Dendritic cell treated with granulocyte-macrophage colony-stimulating factor and Interleukin-4, amounts not matched to agents 40 ng/mL and 50 ng/mL, for 4 days (primary cell): ENCODE measurements at regions not wholly inside any gene's neighbourhood (a gene's known extent, or its start where the extent isn't known, plus 50 kb on each side); places are given as distances from the start of the nearest gene placed in this dataset.

Experiments
- H3K27ac Mint-ChIP-seq: one replicate; pipeline ENCODE4 v1.8.0; 2022; ENCODE audit warnings: mild to moderate bottlenecking, mixed read lengths
- H3K27me3 Mint-ChIP-seq: one replicate; pipeline ENCODE4 v1.8.0; 2022; ENCODE audit warnings: mild to moderate bottlenecking, mixed read lengths
- H3K36me3 Mint-ChIP-seq: one replicate; pipeline ENCODE4 v1.8.0; 2022; ENCODE audit warnings: low read depth, mixed read lengths
- H3K4me1 Mint-ChIP-seq: one replicate; pipeline ENCODE4 v1.8.0; 2022; ENCODE audit warnings: low read depth, mixed read lengths
- H3K4me3 Mint-ChIP-seq: one replicate; pipeline ENCODE4 v1.8.0; 2022; ENCODE audit warnings: mild to moderate bottlenecking, moderate library complexity, mixed read lengths
- H3K9me3 Mint-ChIP-seq: one replicate; pipeline ENCODE4 v1.8.0; 2022; ENCODE audit warnings: mixed read lengths
- intact Hi-C: fragments of 100-400 bp; cut with micrococcal nuclease; formaldehyde crosslinking; loops from one replicate; pipeline ENCODE4 v1.15.0; 2022

- no peaks in the 10 kb centered on the region for H3K4me1 Mint-ChIP-seq
- no peak overlapping the region for H3K27ac Mint-ChIP-seq
- H3K4me3 Mint-ChIP-seq: no peak overlapping the region
- no peaks in the 10 kb centered on the region for H3K9me3 Mint-ChIP-seq
- peaks cover 4% of the 10 kb centered on the region for H3K27me3 Mint-ChIP-seq
- intact Hi-C loops: no loop called here
- H3K36me3 Mint-ChIP-seq: no peaks in the 10 kb centered on the region
These were observed 181.4 kb downstream of the SIM1 start for GRCh38 chr6:100283285-100283684.

DNA sequence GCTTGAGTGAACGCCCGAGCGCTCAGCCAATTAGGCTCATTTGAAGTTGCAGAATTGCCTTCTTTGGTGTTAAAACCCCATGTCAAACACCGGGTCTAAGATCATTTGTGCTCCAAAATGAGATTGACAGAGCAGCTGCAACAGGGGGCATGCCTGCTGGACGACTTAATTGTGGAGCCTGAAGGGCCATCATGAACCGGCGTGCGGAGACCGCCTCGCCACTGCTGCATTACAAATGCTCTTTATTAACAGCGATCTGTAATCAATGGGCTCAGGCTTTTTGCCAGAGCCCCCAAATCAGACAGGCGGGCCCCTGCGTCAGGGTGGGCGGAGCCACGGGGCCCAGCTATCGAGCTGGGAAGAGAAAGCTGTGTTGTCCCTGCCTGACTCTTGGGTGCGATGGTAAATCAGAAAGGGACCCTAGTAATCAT is 183.2 kb downstream of the SIM1 start:
- Mint-ChIP-seq H3K4me3 (no peak overlapping the region), H3K4me1 (no peaks in the 10 kb centered on the region), H3K9me3 (no peaks in the 10 kb centered on the region), H3K27me3 (peaks cover 4% of the 10 kb centered on the region), H3K27ac (no peak overlapping the region), H3K36me3 (no peaks in the 10 kb centered on the region)
- intact Hi-C loops: no loop called here

DNA sequence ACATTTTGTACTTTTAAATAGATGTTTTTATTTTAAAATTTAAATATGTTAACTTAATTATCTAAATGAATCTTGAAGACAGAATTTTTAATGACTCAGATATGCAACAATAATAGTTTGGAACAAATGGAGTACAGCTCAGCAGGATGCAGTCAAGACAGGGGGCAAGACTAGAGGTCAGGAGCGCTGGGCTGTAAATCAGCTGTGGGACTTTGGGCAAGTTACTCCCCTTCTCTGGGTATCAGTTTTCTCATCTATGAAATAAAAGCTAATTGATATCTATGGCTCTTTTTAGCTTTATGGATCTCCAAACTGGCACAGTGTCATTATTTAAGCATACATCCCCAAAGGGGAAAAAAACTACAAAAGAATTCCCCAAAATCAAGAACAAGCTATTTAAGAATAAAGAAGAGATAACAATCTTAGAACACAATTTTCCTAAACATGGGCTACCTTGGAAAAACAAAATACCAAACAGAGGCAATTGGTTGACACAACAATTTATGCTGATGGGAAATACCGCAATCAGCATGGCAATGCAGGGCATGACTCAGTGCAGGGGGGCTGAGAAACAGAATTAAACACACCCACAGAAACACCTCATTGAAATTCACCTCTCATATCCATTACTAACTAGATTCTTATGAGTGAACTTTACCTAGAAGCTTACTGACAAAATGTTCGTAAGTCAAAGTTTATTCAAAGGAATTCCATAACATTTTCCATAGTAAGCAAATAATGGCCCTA is 188.2 kb downstream of the SIM1 start:
- Mint-ChIP-seq H3K4me3 (no peak overlapping the region), H3K27ac (no peak overlapping the region), H3K4me1 (no peaks in the 10 kb centered on the region), H3K27me3 (peaks cover 3% of the 10 kb centered on the region), H3K36me3 (no peaks in the 10 kb centered on the region), H3K9me3 (no peaks in the 10 kb centered on the region)
- intact Hi-C loops: no loop called here

DNA sequence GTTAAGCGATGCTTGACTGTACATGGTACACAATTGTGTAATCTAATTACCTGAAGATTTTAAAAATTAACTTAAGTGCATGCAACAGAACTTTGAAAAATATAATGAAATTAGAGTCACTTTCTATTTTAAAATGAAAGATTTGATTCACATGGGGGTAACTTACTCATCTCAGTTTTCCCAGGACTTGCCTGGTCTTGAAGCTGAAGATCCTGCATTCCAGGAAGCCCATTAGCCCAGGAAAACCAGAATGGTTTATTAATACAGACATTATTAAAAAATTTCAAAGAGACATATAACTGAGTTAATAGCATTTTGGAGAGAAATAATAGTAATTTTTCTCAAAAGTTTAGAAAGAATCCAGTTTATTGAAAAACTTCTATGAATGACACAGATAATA is 190.6 kb downstream of the SIM1 start:
- Mint-ChIP-seq H3K27ac (no peak overlapping the region), H3K4me1 (no peaks in the 10 kb centered on the region), H3K4me3 (no peak overlapping the region), H3K27me3 (no peaks in the 10 kb centered on the region), H3K36me3 (no peaks in the 10 kb centered on the region), H3K9me3 (no peaks in the 10 kb centered on the region)
- intact Hi-C loops: no loop called here

- Mint-ChIP-seq H3K4me3 (no peak overlapping the region), H3K36me3 (no peaks in the 10 kb centered on the region), H3K27me3 (no peaks in the 10 kb centered on the region), H3K4me1 (no peaks in the 10 kb centered on the region), H3K27ac (no peak overlapping the region), H3K9me3 (no peaks in the 10 kb centered on the region)
- intact Hi-C loops: no loop called here
These were observed 193.1 kb downstream of the SIM1 start for GRCh38 chr6:100271625-100272024.

DNA sequence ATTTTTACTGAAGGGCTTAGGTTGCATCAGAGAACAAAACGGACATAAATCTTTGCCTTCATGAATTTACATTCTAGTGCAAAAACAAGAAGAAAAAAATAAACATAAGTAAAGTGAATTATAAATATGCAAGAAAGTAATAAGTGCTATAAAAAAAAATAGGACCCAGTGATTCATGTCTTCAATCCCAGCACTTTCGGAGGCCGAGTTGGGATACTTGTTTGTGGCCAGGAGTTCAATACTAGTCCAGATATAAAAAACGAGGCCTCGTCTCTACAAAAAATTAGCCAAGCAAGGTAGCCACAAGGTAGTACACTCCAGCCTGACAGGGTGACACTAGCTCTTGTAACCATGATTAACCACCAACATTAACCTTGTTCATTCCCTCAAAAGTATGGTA is 193.5 kb downstream of the SIM1 start:
- Mint-ChIP-seq H3K4me3 (no peak overlapping the region), H3K36me3 (no peaks in the 10 kb centered on the region), H3K4me1 (no peaks in the 10 kb centered on the region), H3K27me3 (no peaks in the 10 kb centered on the region), H3K27ac (no peak overlapping the region), H3K9me3 (no peaks in the 10 kb centered on the region)
- intact Hi-C loops: no loop called here

GRCh38 chr6:100269189-100269588 is 195.5 kb downstream of the SIM1 start:
- Mint-ChIP-seq H3K27ac (no peak overlapping the region), H3K4me1 (no peaks in the 10 kb centered on the region), H3K9me3 (no peaks in the 10 kb centered on the region), H3K27me3 (no peaks in the 10 kb centered on the region), H3K36me3 (no peaks in the 10 kb centered on the region), H3K4me3 (no peak overlapping the region)
- intact Hi-C loops: no loop called here

DNA sequence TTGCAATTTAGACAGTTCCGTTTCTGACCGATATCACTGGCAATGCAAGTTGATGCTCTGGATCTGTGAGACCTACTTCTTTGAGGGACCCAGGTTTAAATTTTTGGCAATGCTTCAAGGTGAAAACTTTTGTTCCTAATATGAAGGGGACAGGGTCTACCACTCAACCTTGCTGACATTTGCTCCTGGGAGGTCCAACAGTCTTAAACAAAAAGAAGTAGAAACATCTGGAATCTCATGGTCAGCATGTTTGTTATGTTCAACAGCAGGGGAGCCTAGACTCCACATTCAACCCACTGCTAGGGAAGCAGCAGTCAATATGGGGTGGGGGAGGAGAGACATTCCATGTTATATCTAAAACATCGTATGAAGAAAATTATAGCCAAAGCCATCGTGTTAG is 196.4 kb downstream of the SIM1 start:
- Mint-ChIP-seq H3K27ac (no peak overlapping the region), H3K4me3 (no peak overlapping the region), H3K9me3 (no peaks in the 10 kb centered on the region), H3K4me1 (no peaks in the 10 kb centered on the region), H3K27me3 (no peaks in the 10 kb centered on the region), H3K36me3 (no peaks in the 10 kb centered on the region)
- intact Hi-C loops: no loop called here

DNA sequence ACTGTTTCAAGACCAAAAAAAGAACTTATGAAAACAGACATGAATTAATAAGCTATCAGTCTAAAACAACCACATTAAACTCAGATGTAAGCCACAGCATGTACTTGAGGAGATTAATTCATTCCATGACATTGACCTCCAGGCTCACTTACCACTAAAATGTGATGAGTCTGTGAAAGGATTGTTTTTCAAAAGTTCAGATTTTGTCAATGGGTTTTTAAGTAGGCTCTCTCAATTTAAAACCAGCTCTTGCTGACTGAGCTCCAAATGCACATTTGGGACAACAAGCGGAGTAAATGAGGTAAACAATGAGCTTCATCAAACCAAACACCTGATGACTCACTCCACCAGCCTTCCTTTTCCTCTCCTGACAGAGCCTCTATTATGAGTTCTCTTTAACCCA is 197.0 kb downstream of the SIM1 start:
- Mint-ChIP-seq H3K4me3 (no peak overlapping the region), H3K27me3 (no peaks in the 10 kb centered on the region), H3K36me3 (no peaks in the 10 kb centered on the region), H3K27ac (no peak overlapping the region), H3K4me1 (no peaks in the 10 kb centered on the region), H3K9me3 (no peaks in the 10 kb centered on the region)
- intact Hi-C loops: no loop called here

- H3K27me3 Mint-ChIP-seq: no peaks in the 10 kb centered on the region
- no peaks in the 10 kb centered on the region for H3K4me1 Mint-ChIP-seq
- no peaks in the 10 kb centered on the region for H3K9me3 Mint-ChIP-seq
- H3K27ac Mint-ChIP-seq: no peak overlapping the region
- intact Hi-C loops: no loop called here
- no peak overlapping the region for H3K4me3 Mint-ChIP-seq
- H3K36me3 Mint-ChIP-seq: no peaks in the 10 kb centered on the region
These were observed 198.0 kb downstream of the SIM1 start for GRCh38 chr6:100266494-100267401.

DNA sequence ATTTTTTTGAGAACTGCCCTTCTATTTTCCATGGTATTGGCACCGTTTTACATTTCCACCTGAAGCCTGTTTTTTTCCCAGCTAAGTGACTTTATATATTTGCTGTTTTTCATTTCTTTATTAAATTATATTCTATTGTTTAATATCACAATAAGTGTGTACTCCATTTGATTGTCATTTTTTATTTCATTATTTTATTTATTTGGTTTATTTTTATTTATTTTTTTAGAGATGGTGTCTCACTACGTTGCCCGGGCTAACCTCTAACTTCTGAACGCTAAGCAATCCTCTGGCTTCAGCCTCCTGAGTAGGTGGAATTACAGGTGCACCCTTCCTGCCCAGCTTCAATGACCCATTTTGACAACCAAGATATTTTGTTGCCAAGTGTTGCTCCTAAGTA is 202.6 kb downstream of the SIM1 start:
- intact Hi-C loops: no loop called here
- H3K4me1 Mint-ChIP-seq: no peaks in the 10 kb centered on the region
- no peak overlapping the region for H3K27ac Mint-ChIP-seq
- H3K9me3 Mint-ChIP-seq: no peaks in the 10 kb centered on the region
- no peak overlapping the region for H3K4me3 Mint-ChIP-seq
- H3K36me3 Mint-ChIP-seq: no peaks in the 10 kb centered on the region
- H3K27me3 Mint-ChIP-seq: no peaks in the 10 kb centered on the region

- H3K4me1 Mint-ChIP-seq: no peaks in the 10 kb centered on the region
- H3K9me3 Mint-ChIP-seq: no peaks in the 10 kb centered on the region
- H3K27ac Mint-ChIP-seq: no peak overlapping the region
- no peak overlapping the region for H3K4me3 Mint-ChIP-seq
- H3K27me3 Mint-ChIP-seq: no peaks in the 10 kb centered on the region
- intact Hi-C loops: no loop called here
- H3K36me3 Mint-ChIP-seq: no peaks in the 10 kb centered on the region
These were observed 203.2 kb downstream of the SIM1 start for GRCh38 chr6:100261486-100261885.

GRCh38 chr6:100260584-100260983 is 204.1 kb downstream of the SIM1 start:
- Mint-ChIP-seq H3K27ac (no peak overlapping the region), H3K36me3 (no peaks in the 10 kb centered on the region), H3K9me3 (no peaks in the 10 kb centered on the region), H3K27me3 (no peaks in the 10 kb centered on the region), H3K4me1 (no peaks in the 10 kb centered on the region), H3K4me3 (no peak overlapping the region)
- intact Hi-C loops: no loop called here

GRCh38 chr6:100259865-100260264 is 204.9 kb downstream of the SIM1 start:
- no peak overlapping the region for H3K4me3 Mint-ChIP-seq
- H3K4me1 Mint-ChIP-seq: no peaks in the 10 kb centered on the region
- no peak overlapping the region for H3K27ac Mint-ChIP-seq
- H3K27me3 Mint-ChIP-seq: no peaks in the 10 kb centered on the region
- H3K36me3 Mint-ChIP-seq: no peaks in the 10 kb centered on the region
- intact Hi-C loops: no loop called here
- H3K9me3 Mint-ChIP-seq: no peaks in the 10 kb centered on the region
